Gastrocnemius medialis (tissue), 4 donors: ENCODE measurements at regions not wholly inside any gene's neighbourhood (a gene's known extent, or its start where the extent isn't known, plus 50 kb on each side); places are given as distances from the start of the nearest gene placed in this dataset.

ENCODE experiments used
- CTCF ChIP-seq, 5 experiments: fragments of 450-650 bp in 3 of 5; fragments of 200-600 bp in 2 of 5; sonication (generic) in 2 of 5; IDR thresholded peaks in 4 of 5; conservative IDR thresholded peaks in 1 of 5; 1 replicate in 4 of 5; 2 replicates in 1 of 5; pipeline ENCODE4 v1.5.1; 2016 to 2019; ENCODE audit warnings: antibody characterized with exemption in 5 of 5, mild to moderate bottlenecking in 3 of 5, moderate library complexity in 3 of 5
- POLR2A ChIP-seq, 2 donors: fragments of 450-650 bp; IDR thresholded peaks; one replicate each; pipeline ENCODE4 v1.6.1; 2017; ENCODE audit warnings: antibody characterized with exemption in 2 of 2, mild to moderate bottlenecking in 2 of 2, moderate library complexity in 2 of 2

GRCh38 chr17:54793271-54793670 lies 107.4 kb upstream of the TOM1L1 start:
- TF ChIP-seq POLR2A (IDR thresholded peaks at IDR 0.05) (no peak), CTCF (IDR thresholded peaks at IDR 0.05 in 4 of 5, conservative IDR thresholded peaks at IDR 0.05 in 1 of 5) (no peak)
